SU-DHL-6 (cell line): ENCODE measurements at regions not wholly inside any gene's neighbourhood (a gene's known extent, or its start where the extent isn't known, plus 50 kb on each side); places are given as distances from the start of the nearest gene placed in this dataset.

Experiments used
- H2AFZ ChIP-seq: fragments of 200-600 bp; sonication (generic); 2 replicates; pipeline ENCODE4 v1.6.1; 2014; ENCODE audit warnings: low read depth, mild to moderate bottlenecking, moderate library complexity, mixed read lengths, antibody characterized with exemption, low read length; ENCODE audit not compliant: severe bottlenecking
- H3F3A ChIP-seq: fragments of 200-600 bp; shearing (Covaris generic); 2 replicates; pipeline ENCODE4 v1.6.0; 2016; ENCODE audit warnings: antibody characterized with exemption, mild to moderate bottlenecking; ENCODE audit not compliant: insufficient read depth
- H3K27ac ChIP-seq: fragments of 200-600 bp; sonication (generic); 2 replicates; pipeline ENCODE4 v1.5.1; 2016; ENCODE audit warnings: low read depth, mild to moderate bottlenecking, low read length, moderate library complexity, mixed read lengths
- H3K27me3 ChIP-seq: fragments of 200-600 bp; sonication (generic), shearing (Covaris generic); 2 replicates; pipeline ENCODE4 v1.6.0; 2014; ENCODE audit warnings: mild to moderate bottlenecking, low read length
- H3K36me3 ChIP-seq: fragments of 200-600 bp; sonication (generic); 2 replicates; pipeline ENCODE4 v1.6.1; 2014; ENCODE audit warnings: mild to moderate bottlenecking, low read length, mixed read lengths
- H3K4me2 ChIP-seq: fragments of 300-600, 200-600 bp; shearing (Covaris generic), sonication (generic); 2 replicates; pipeline ENCODE4 v1.6.0; 2014; ENCODE audit warnings: low read length, low read depth, mild to moderate bottlenecking; ENCODE audit not compliant: poor library complexity, severe bottlenecking
- H3K4me3 ChIP-seq: fragments of 200-600 bp; sonication (generic); 2 replicates; pipeline ENCODE4 v1.5.1; 2014; ENCODE audit warnings: antibody characterized with exemption, low read length, mild to moderate bottlenecking, mixed read lengths; ENCODE audit not compliant: insufficient read depth, poor library complexity, severe bottlenecking
- H3K79me2 ChIP-seq: fragments of 200-600 bp; sonication (generic); 2 replicates; pipeline ENCODE4 v1.6.1; 2014; ENCODE audit warnings: mild to moderate bottlenecking, low read length, moderate library complexity; ENCODE audit not compliant: insufficient read depth
- H3K9ac ChIP-seq: fragments of 200-600 bp; sonication (generic); 2 replicates; pipeline ENCODE4 v1.7.0; 2014; ENCODE audit warnings: mild to moderate bottlenecking, low read length
- H3K9me2 ChIP-seq: fragments of 200-600 bp; sonication (generic); replicated peaks from 2 replicates; pipeline ENCODE4 v1.6.1; 2014; ENCODE audit warnings: low read length; ENCODE audit not compliant: insufficient read depth
- H3K9me3 ChIP-seq: fragments of 200-600 bp; sonication (generic); 2 replicates; pipeline ENCODE4 v1.6.1; 2014; ENCODE audit warnings: low read length, mixed read lengths; ENCODE audit not compliant: insufficient read depth
- H4K20me1 ChIP-seq: fragments of 200-600 bp; sonication (generic); 2 replicates; pipeline ENCODE4 v1.6.1; 2014; ENCODE audit warnings: low read depth, mild to moderate bottlenecking, antibody characterized with exemption, low read length, moderate library complexity, mixed read lengths
- EZH2phosphoT487 ChIP-seq: fragments of 200-600 bp; sonication (generic), shearing (Covaris generic); conservative IDR thresholded peaks from 2 replicates; pipeline ENCODE4 v1.6.1; 2018; ENCODE audit warnings: mild to moderate bottlenecking, antibody characterized with exemption, low read length, moderate library complexity, mixed read lengths
- TF ChIP-seq, protein P1 (sequence below): fragments of 200-600 bp; sonication (generic); IDR thresholded peaks from one replicate; pipeline ENCODE4 v1.5.1; 2017; ENCODE audit warnings: antibody characterized with exemption, mild to moderate bottlenecking, low read length, moderate library complexity; ENCODE audit not compliant: insufficient read depth, poor library complexity, severe bottlenecking

DNA sequence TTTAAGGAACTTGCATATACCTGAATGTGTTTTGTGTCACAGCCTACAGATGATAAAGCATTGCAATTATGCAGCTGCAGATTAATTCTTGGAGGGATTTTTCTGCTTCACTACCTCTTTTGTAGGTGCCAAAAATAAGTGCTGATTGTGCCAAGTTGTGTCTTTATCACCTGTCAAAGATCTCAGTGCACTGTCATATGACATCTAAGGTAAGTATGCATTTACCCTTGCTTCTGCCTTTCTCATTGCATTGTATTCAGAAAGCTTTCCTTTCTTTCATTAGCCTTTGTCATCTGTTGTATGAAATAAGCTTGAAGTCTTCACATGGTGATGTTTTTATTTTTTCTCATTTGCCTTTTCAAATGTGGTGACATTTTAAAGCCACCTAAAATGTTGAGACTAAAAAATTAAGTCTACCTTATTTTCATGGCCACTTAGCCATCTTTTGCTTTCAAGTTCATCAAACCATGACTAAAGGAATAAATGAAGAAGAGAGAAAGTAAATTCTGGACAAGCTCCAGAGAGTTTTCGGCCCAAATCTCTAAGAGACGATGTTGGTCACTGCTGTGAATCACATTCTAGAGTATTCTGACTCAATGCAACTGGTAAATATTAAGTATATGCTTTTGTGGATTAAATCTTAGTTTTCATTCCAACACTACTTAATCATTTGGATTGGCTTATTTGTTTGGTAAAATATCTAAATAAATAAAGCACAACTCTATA lies 381.8 kb upstream of the EPHA3 start:
- Histone ChIP-seq H3K4me3 (no peak overlapping the region), H3K4me2 (no peak overlapping the region), H3K36me3 (no peaks in the 10 kb centered on the region), H3K9ac (no peak overlapping the region), H3K79me2 (no peaks in the 10 kb centered on the region), H3F3A (no peaks in the 10 kb centered on the region), H3K27ac (no peak overlapping the region), H3K27me3 (no peaks in the 10 kb centered on the region), H3K9me2 (no peaks in the 10 kb centered on the region), H2AFZ (no peak overlapping the region), H3K9me3 (no peaks in the 10 kb centered on the region), H4K20me1 (no peaks in the 10 kb centered on the region)
- TF ChIP-seq EZH2phosphoT487: no peak
- TF ChIP-seq, protein P1, sequence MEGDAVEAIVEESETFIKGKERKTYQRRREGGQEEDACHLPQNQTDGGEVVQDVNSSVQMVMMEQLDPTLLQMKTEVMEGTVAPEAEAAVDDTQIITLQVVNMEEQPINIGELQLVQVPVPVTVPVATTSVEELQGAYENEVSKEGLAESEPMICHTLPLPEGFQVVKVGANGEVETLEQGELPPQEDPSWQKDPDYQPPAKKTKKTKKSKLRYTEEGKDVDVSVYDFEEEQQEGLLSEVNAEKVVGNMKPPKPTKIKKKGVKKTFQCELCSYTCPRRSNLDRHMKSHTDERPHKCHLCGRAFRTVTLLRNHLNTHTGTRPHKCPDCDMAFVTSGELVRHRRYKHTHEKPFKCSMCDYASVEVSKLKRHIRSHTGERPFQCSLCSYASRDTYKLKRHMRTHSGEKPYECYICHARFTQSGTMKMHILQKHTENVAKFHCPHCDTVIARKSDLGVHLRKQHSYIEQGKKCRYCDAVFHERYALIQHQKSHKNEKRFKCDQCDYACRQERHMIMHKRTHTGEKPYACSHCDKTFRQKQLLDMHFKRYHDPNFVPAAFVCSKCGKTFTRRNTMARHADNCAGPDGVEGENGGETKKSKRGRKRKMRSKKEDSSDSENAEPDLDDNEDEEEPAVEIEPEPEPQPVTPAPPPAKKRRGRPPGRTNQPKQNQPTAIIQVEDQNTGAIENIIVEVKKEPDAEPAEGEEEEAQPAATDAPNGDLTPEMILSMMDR: no peak

- Histone ChIP-seq H3K79me2 (no peaks in the 10 kb centered on the region), H3K27me3 (no peaks in the 10 kb centered on the region), H3K9me3 (no peaks in the 10 kb centered on the region), H3F3A (no peaks in the 10 kb centered on the region), H2AFZ (no peak overlapping the region), H3K9ac (no peak overlapping the region), H3K27ac (no peak overlapping the region), H4K20me1 (no peaks in the 10 kb centered on the region), H3K9me2 (no peaks in the 10 kb centered on the region), H3K4me3 (no peak overlapping the region), H3K36me3 (no peaks in the 10 kb centered on the region), H3K4me2 (no peak overlapping the region)
- TF ChIP-seq, protein P1: no peak
- no peak for TF ChIP-seq EZH2phosphoT487
Observed at GRCh38 chr3:88732186-88732585, 375.2 kb upstream of the EPHA3 start.

- H4K20me1 ChIP-seq: no peaks in the 10 kb centered on the region
- H3K9me2 ChIP-seq: no peaks in the 10 kb centered on the region
- H3K9me3 ChIP-seq: no peaks in the 10 kb centered on the region
- H3K27me3 ChIP-seq: no peaks in the 10 kb centered on the region
- no peaks in the 10 kb centered on the region for H3K36me3 ChIP-seq
- H3K4me3 ChIP-seq: no peak overlapping the region
- no peaks in the 10 kb centered on the region for H3F3A ChIP-seq
- H3K4me2 ChIP-seq: no peak overlapping the region
- no peak overlapping the region for H3K9ac ChIP-seq
- no peaks in the 10 kb centered on the region for H3K79me2 ChIP-seq
- no peak for TF ChIP-seq EZH2phosphoT487
- TF ChIP-seq, protein P1: no peak
- no peak overlapping the region for H2AFZ ChIP-seq
- H3K27ac ChIP-seq: no peak overlapping the region
Observed at GRCh38 chr3:88742106-88742505, 365.3 kb upstream of the EPHA3 start.
